HepG2 (cell line): ENCODE measurements at regions not wholly inside any gene's neighbourhood (a gene's known extent, or its start where the extent isn't known, plus 50 kb on each side); places are given as distances from the start of the nearest gene placed in this dataset.

ENCODE experiments used
- ATAC-seq: fragments of 200-7000 bp; cut with Tn5 transposase; 3 replicates; pipeline ENCODE4 v1.9.1; 2020; ENCODE audit warnings: mild to moderate bottlenecking, moderate library complexity
- BruUV-seq: library from RNA; stranded (reverse); fragments of 400-500 nt; replicated peaks from 2 replicates; lab custom pipeline; 2021; lab: Mats Ljungman, UMichigan
- CTCF ChIA-PET: fragments of 300-600 bp; formaldehyde crosslinking; extraction: SDS; loops from one replicate; lab custom pipeline; 2021; ENCODE audit warnings: low total read pairs, inconsistent platforms, low intra/inter-chr PET ratio; lab: Yijun Ruan, JAX
- POLR2A ChIA-PET: fragments of 350-600 bp; sonication (Branson Sonifier 250); formaldehyde crosslinking; loops from one replicate; lab custom pipeline; 2020; ENCODE audit warnings: antibody characterized with exemption, inconsistent platforms; lab: Yijun Ruan, JAX
- DNase-seq: peaks from one replicate; pipeline ENCODE4 v3.0.0-alpha.2; 2015; ENCODE audit warnings: low spot score
- FAIRE-seq: peaks from 3 replicates; lab custom pipeline; 2011; peaks lifted over from hg19 to GRCh38; lab: Jason Lieb, UNC
- H2AFZ ChIP-seq: one replicate; pipeline ENCODE4 v1.6.1; 2011; ENCODE audit warnings: low read length, inconsistent platforms
- H3K27ac ChIP-seq: fragments of 300-600 bp; 3 replicates; pipeline ENCODE4 v1.8.0; 2011; ENCODE audit warnings: mixed run types, mild to moderate bottlenecking, mixed read lengths, low read length, inconsistent platforms; ENCODE audit not compliant: insufficient read depth; ENCODE audit errors: extremely low read length
- H3K27me3 ChIP-seq, 2 experiments: fragments of 200-600 bp in 1 of 2; 2 replicates in 1 of 2; 3 replicates in 1 of 2; pipeline versions ENCODE4 v1.6.0 to v1.8.0; 2011; ENCODE audit warnings: low read length in 2 of 2, mild to moderate bottlenecking in 2 of 2, moderate library complexity in 2 of 2, inconsistent platforms in 1 of 2; ENCODE audit not compliant: insufficient read depth in 2 of 2, control insufficient read depth in 1 of 2
- H3K36me3 ChIP-seq, 2 experiments: fragments of 200-600 bp in 1 of 2; replicated peaks in 1 of 2; 2 replicates in 1 of 2; 3 replicates in 1 of 2; pipeline versions ENCODE4 v1.5.1 to v1.8.0; 2011; ENCODE audit warnings: low read length in 2 of 2, inconsistent platforms in 1 of 2; ENCODE audit not compliant: insufficient read depth in 2 of 2, control insufficient read depth in 1 of 2
- H3K4me1 ChIP-seq: 2 replicates; pipeline ENCODE4 v1.5.1; 2012; ENCODE audit warnings: low read length, inconsistent platforms; ENCODE audit not compliant: insufficient read depth
- H3K4me2 ChIP-seq: 2 replicates; pipeline ENCODE4 v1.6.0; 2011; ENCODE audit warnings: low read depth, low read length, inconsistent platforms
- H3K4me3 ChIP-seq, 3 experiments: fragments of 200-600 bp in 1 of 3; sonication (generic), shearing (Covaris generic) in 1 of 3; replicated peaks in 1 of 3; 2 replicates each; pipeline ENCODE4 v1.5.1; 2011 to 2016; ENCODE audit warnings: low read length in 3 of 3, inconsistent platforms in 2 of 3, low read depth in 2 of 3, mild to moderate bottlenecking in 2 of 3, control low read depth in 1 of 3, mixed read lengths in 1 of 3; ENCODE audit not compliant: insufficient read depth in 1 of 3
- H3K79me2 ChIP-seq: one replicate; pipeline ENCODE4 v1.6.1; 2011; ENCODE audit warnings: low read length, inconsistent platforms; ENCODE audit not compliant: insufficient read depth
- H3K9ac ChIP-seq: 2 replicates; pipeline ENCODE4 v1.6.0; 2011; ENCODE audit warnings: mild to moderate bottlenecking, low read depth, low read length, inconsistent platforms; ENCODE audit not compliant: insufficient read depth
- H3K9me3 ChIP-seq: 2 replicates; pipeline ENCODE4 v1.5.1; 2012; ENCODE audit warnings: mild to moderate bottlenecking, low read length
- H4K20me1 ChIP-seq: 2 replicates; pipeline ENCODE4 v1.6.0; 2011; ENCODE audit warnings: inconsistent platforms, mild to moderate bottlenecking, low read length, moderate library complexity; ENCODE audit not compliant: insufficient read depth
- ATF7 ChIP-seq, 2 experiments: fragments of 450-650 bp in 1 of 2; sonication (generic) in 1 of 2; formaldehyde crosslinking in 1 of 2; IDR thresholded peaks; 2 replicates each; pipeline versions ENCODE4 v1.4.0 to v1.6.1; 2016 to 2020; ENCODE audit warnings: antibody characterized with exemption in 1 of 2, mild to moderate bottlenecking in 1 of 2, missing genetic modification reagents in 1 of 2
- CEBPB ChIP-seq: IDR thresholded peaks from 2 replicates; pipeline ENCODE4 v1.6.1; 2011; ENCODE audit warnings: low read depth, low read length, improper control_type of control experiment, borderline replicate concordance
- CHD4 ChIP-seq: fragments of 200-600 bp; sonication (generic); IDR thresholded peaks from 2 replicates; pipeline ENCODE4 v1.7.0; 2017; ENCODE audit warnings: mild to moderate bottlenecking, low read length, borderline replicate concordance
- EHMT2 ChIP-seq: fragments of 200-600 bp; sonication (generic); IDR thresholded peaks from 2 replicates; pipeline ENCODE4 v1.7.0; 2017; ENCODE audit warnings: antibody characterized with exemption, low read depth, low read length, borderline replicate concordance
- LCORL ChIP-seq, 2 experiments: fragments of 450-650 bp in 1 of 2; sonication (generic) in 1 of 2; formaldehyde crosslinking in 1 of 2; IDR thresholded peaks; 2 replicates each; pipeline versions ENCODE4 v1.5.0 to v1.6.1; 2017 to 2020; ENCODE audit warnings: antibody characterized with exemption in 1 of 2, missing genetic modification reagents in 1 of 2
- WGBS: methylation state at CpG from one replicate; pipeline ENCODE4 v1.1.6; 2017; ENCODE audit warnings: low lambda C conversion rate; 5-methylcytosine and 5-hydroxymethylcytosine counted together
- in situ Hi-C: cut with HindIII; loops from 2 replicates; pipeline ENCODE4 v1.10.0; 2017; ENCODE audit warnings: low pct_unique_long_range_greater_than_20kb; ENCODE audit not compliant: extremely low pct_ligation_motif_present
- intact Hi-C: fragments of 100-400 bp; cut with micrococcal nuclease; formaldehyde crosslinking; loops from one replicate; pipeline ENCODE4 v1.10.0; 2022; ENCODE audit not compliant: unreplicated experiment

GRCh38 chr2:237261327-237261726 is 152.6 kb downstream of the COL6A3 start:
- ATAC-seq (no peak), DNase-seq (no peak)
- POLR2A ChIA-PET = no interaction called here
- in situ Hi-C loops (no loop called here), intact Hi-C loops (no loop called here)
- CTCF ChIA-PET = no interaction called here
- no TSS peak for BruUV-seq
- Histone ChIP-seq H3K36me3 (no peaks in the 10 kb centered on the region), H3K4me1 (no peaks in the 10 kb centered on the region), H3K4me2 (no peak overlapping the region), H3K27me3 (peaks cover 5 to 20% of the 10 kb centered on the region in 2 experiments; a peak in 3 of 5 replicates), H3K79me2 (no peaks in the 10 kb centered on the region)
- TF ChIP-seq ATF7 (IDR thresholded peaks at IDR 0.05) (peak; percentile 23; the same call in 1 of the 2 replicates), ATF7 (CRISPR knock-in tag; IDR thresholded peaks at IDR 0.05) (no peak), CHD4 (no peak), CEBPB (peak; percentile 44; the same call in 1 of the 2 replicates)
- TF ChIP-seq, all 625 proteins: peak for 2
- H3K9ac ChIP-seq = no peak overlapping the region
- H3K27ac ChIP-seq = no peak overlapping the region
- no peak overlapping the region for H2AFZ ChIP-seq
- 11% methylated on average over 3 of the region's 3 CpGs for WGBS
- no peaks in the 10 kb centered on the region for H4K20me1 ChIP-seq
- H3K9me3 ChIP-seq = no peaks in the 10 kb centered on the region
- no peak overlapping the region for H3K4me3 ChIP-seq
- no peak for FAIRE-seq

- in situ Hi-C loops (no loop called here), intact Hi-C loops (no loop called here)
- ChIA-PET CTCF (no interaction called here), POLR2A (no interaction called here)
- no peaks in the 10 kb centered on the region for H4K20me1 ChIP-seq
- no peak overlapping the region for H3K4me3 ChIP-seq
- TF ChIP-seq EHMT2 (no peak), CEBPB (peak; percentile 26; the same call in 1 of the 2 replicates), LCORL (IDR thresholded peaks at IDR 0.05) (peak; percentile 88), LCORL (CRISPR knock-in tag; IDR thresholded peaks at IDR 0.05) (no peak)
- H3K9ac ChIP-seq = no peak overlapping the region
- H3K4me2 ChIP-seq = no peak overlapping the region
- H2AFZ ChIP-seq = no peak overlapping the region
- no peak for DNase-seq
- H3K27ac ChIP-seq = no peak overlapping the region
- BruUV-seq = no TSS peak
- no peak for ATAC-seq
- no peaks in the 10 kb centered on the region for H3K4me1 ChIP-seq
- H3K79me2 ChIP-seq = no peaks in the 10 kb centered on the region
- peaks cover 5 to 16% of the 10 kb centered on the region in 2 experiments; a peak in 3 of 5 replicates for H3K27me3 ChIP-seq
- 22% methylated on average over 10 of the region's 10 CpGs for WGBS
- FAIRE-seq = no peak
- H3K9me3 ChIP-seq = no peaks in the 10 kb centered on the region
- H3K36me3 ChIP-seq = no peaks in the 10 kb centered on the region
Measured at GRCh38 chr2:237262838-237263771, 150.9 kb downstream of the COL6A3 start.
